IMR-90 (cell line): ENCODE measurements at regions not wholly inside any gene's neighbourhood (a gene's known extent, or its start where the extent isn't known, plus 50 kb on each side); places are given as distances from the start of the nearest gene placed in this dataset.

Experiments used
- ATAC-seq: fragments of 200-7000 bp; cut with Tn5 transposase; 2 replicates; pipeline ENCODE4 v1.9.1; 2020; ENCODE audit warnings: low read depth, mild to moderate bottlenecking, moderate library complexity
- BruUV-seq: library from RNA; stranded (reverse); fragments of 400-500 nt; replicated peaks from 2 replicates; lab custom pipeline; 2021; lab: Mats Ljungman, UMichigan
- CTCF ChIA-PET: fragments of 300-600 bp; formaldehyde crosslinking; extraction: SDS; loops from one replicate; lab custom pipeline; 2021; ENCODE audit warnings: antibody characterized with exemption; lab: Yijun Ruan, JAX
- POLR2A ChIA-PET: fragments of 300-600 bp; sonication (Branson Sonifier 250); formaldehyde crosslinking; loops from one replicate; lab custom pipeline; 2022; ENCODE audit warnings: antibody characterized with exemption; ENCODE audit not compliant: unreplicated experiment; lab: Charles Lee
- DNase-seq: peaks from one replicate; pipeline ENCODE4 v3.0.0; 2013
- H2AFZ ChIP-seq: replicated peaks from 2 replicates; pipeline ENCODE3; 2013; ENCODE audit warnings: low read length, mild to moderate bottlenecking; ENCODE audit not compliant: poor library complexity
- H2AK5ac ChIP-seq: 2 replicates; pipeline ENCODE4 v1.6.1; 2013; ENCODE audit warnings: low read depth, low read length, inconsistent platforms
- H2AK9ac ChIP-seq: replicated peaks from 2 replicates; pipeline ENCODE3; 2013; ENCODE audit warnings: mild to moderate bottlenecking, low read depth, low read length, moderate library complexity; ENCODE audit not compliant: poor library complexity
- H2BK120ac ChIP-seq: 2 replicates; pipeline ENCODE4 v1.6.1; 2013; ENCODE audit warnings: low read depth, low read length, inconsistent platforms
- H2BK15ac ChIP-seq: 3 replicates; pipeline ENCODE4 v1.6.1; 2013; ENCODE audit warnings: low read depth, low read length, inconsistent platforms
- H2BK20ac ChIP-seq: 2 replicates; pipeline ENCODE4 v1.6.1; 2013; ENCODE audit warnings: low read depth, mild to moderate bottlenecking, inconsistent platforms, low read length, moderate library complexity
- H2BK5ac ChIP-seq: 2 replicates; pipeline ENCODE4 v1.6.1; 2013; ENCODE audit warnings: mild to moderate bottlenecking, low read depth, low read length, inconsistent platforms; ENCODE audit not compliant: poor library complexity, severe bottlenecking
- H3K14ac ChIP-seq: replicated peaks from 2 replicates; pipeline ENCODE4 v1.6.1; 2013; ENCODE audit warnings: low read depth, low read length, inconsistent platforms
- H3K18ac ChIP-seq: 2 replicates; pipeline ENCODE4 v1.6.1; 2013; ENCODE audit warnings: low read depth, low read length, control low read depth
- H3K23ac ChIP-seq: 2 replicates; pipeline ENCODE4 v1.6.1; 2013; ENCODE audit warnings: low read depth, low read length, inconsistent platforms
- H3K27ac ChIP-seq: 2 replicates; pipeline ENCODE4 v1.5.1; 2013; ENCODE audit warnings: mild to moderate bottlenecking, control low read depth, low read length; ENCODE audit not compliant: insufficient read depth
- H3K27me3 ChIP-seq: 2 replicates; pipeline ENCODE4 v1.6.1; 2013; ENCODE audit warnings: low read length; ENCODE audit not compliant: control insufficient read depth, insufficient read depth
- H3K36me3 ChIP-seq: 2 replicates; pipeline ENCODE4 v1.6.1; 2013; ENCODE audit warnings: low read length, mixed read lengths; ENCODE audit not compliant: control insufficient read depth, insufficient read depth
- H3K4ac ChIP-seq: 2 replicates; pipeline ENCODE4 v1.6.1; 2013; ENCODE audit warnings: low read depth, low read length, inconsistent platforms
- H3K4me1 ChIP-seq: 2 replicates; pipeline ENCODE4 v1.6.1; 2013; ENCODE audit warnings: low read length, mixed read lengths; ENCODE audit not compliant: control insufficient read depth, insufficient read depth
- H3K4me2 ChIP-seq: 2 replicates; pipeline ENCODE4 v1.6.1; 2013; ENCODE audit warnings: low read depth, mild to moderate bottlenecking, control low read depth, low read length, moderate library complexity
- H3K4me3 ChIP-seq: 2 replicates; pipeline ENCODE4 v1.5.1; 2013; ENCODE audit warnings: low read depth, mild to moderate bottlenecking, control low read depth, low read length, moderate library complexity; ENCODE audit not compliant: insufficient read depth
- H3K56ac ChIP-seq: 2 replicates; pipeline ENCODE4 v1.6.1; 2013; ENCODE audit warnings: low read length, inconsistent platforms; ENCODE audit not compliant: insufficient read depth; ENCODE audit errors: extremely low read depth
- H3K79me1 ChIP-seq, 2 experiments: 2 replicates each; pipeline ENCODE4 v1.6.1; 2013; ENCODE audit warnings: low read length in 2 of 2, inconsistent platforms in 1 of 2, low read depth in 1 of 2
- H3K9ac ChIP-seq: 2 replicates; pipeline ENCODE4 v1.6.1; 2013; ENCODE audit warnings: low read depth, low read length, control low read depth
- H3K9me1 ChIP-seq: 2 replicates; pipeline ENCODE4 v1.6.1; 2013; ENCODE audit warnings: low read length, inconsistent platforms; ENCODE audit not compliant: insufficient read depth
- H3K9me3 ChIP-seq: 2 replicates; pipeline ENCODE4 v1.6.1; 2013; ENCODE audit warnings: low read length; ENCODE audit not compliant: control insufficient read depth, insufficient read depth
- H4K20me1 ChIP-seq: 2 replicates; pipeline ENCODE4 v1.6.1; 2013; ENCODE audit warnings: low read length, inconsistent platforms; ENCODE audit not compliant: insufficient read depth
- H4K5ac ChIP-seq: 2 replicates; pipeline ENCODE4 v1.6.1; 2013; ENCODE audit warnings: mild to moderate bottlenecking, low read depth, low read length, control low read depth
- H4K8ac ChIP-seq, 2 experiments: 2 replicates each; pipeline ENCODE4 v1.6.1; 2013; ENCODE audit warnings: low read depth in 2 of 2, low read length in 2 of 2, control low read depth in 1 of 2, inconsistent platforms in 1 of 2
- H4K91ac ChIP-seq: 2 replicates; pipeline ENCODE4 v1.6.1; 2013; ENCODE audit warnings: low read depth, low read length, inconsistent platforms; ENCODE audit not compliant: insufficient read depth
- RAD21 ChIP-seq: IDR thresholded peaks from 2 replicates; pipeline ENCODE4 v1.6.1; 2012; ENCODE audit warnings: low read length, improper control_type of control experiment
- WGBS, 2 experiments: methylation state at CpG; one replicate each; pipeline versions ENCODE4 v1.1.5 to v1.1.7; 2013; ENCODE audit warnings: missing lambda C conversion rate in 2 of 2; ENCODE audit not compliant: insufficient read length in 1 of 2; ENCODE audit errors: extremely low coverage in 2 of 2; 5-methylcytosine and 5-hydroxymethylcytosine counted together
- dilution Hi-C: fragments of 300-500 bp; cut with HindIII; formaldehyde crosslinking; loops from one replicate; pipeline ENCODE4 v1.14.3; 2018; ENCODE audit warnings: low sequenced_read_pairs; ENCODE audit not compliant: unreplicated experiment
- in situ Hi-C: fragments of 300-500 bp; cut with MboI; formaldehyde crosslinking; loops from 3 replicates; pipeline ENCODE4 v1.14.3; 2019; ENCODE audit warnings: low sequenced_read_pairs, inconsistent platforms, mixed read lengths
- intact Hi-C: fragments of 100-400 bp; cut with micrococcal nuclease; formaldehyde crosslinking; loops from 2 replicates; pipeline ENCODE4 v1.10.0; 2022

DNA sequence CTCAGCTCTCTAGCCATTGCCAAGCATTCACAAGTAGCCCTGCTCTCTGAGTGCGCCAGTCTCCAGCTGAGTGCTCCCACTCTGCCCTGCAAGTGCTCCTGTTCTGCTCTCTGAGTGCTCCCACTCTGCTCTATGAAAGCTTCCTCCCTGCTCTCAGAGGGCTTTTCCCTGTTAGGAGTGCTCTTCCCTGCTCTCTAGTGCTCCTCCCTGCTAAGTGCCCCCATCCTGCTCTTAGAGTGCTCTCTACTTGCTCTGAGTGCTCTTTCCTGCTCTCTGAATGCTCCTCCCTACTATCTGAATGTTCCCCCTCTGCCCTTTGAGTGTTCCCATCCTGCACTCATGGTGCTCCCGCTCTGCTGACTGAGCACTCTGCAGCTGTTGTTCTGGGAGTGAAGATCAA is 555.4 kb downstream of the NPHP4 start:
- ChIA-PET CTCF (no interaction called here), POLR2A (no interaction called here)
- no peak overlapping the region for H3K14ac ChIP-seq
- H3K27ac ChIP-seq = no peak overlapping the region
- H3K4me3 ChIP-seq = no peak overlapping the region
- H3K4me1 ChIP-seq = no peaks in the 10 kb centered on the region
- H4K5ac ChIP-seq = no peak overlapping the region
- no peak overlapping the region for H3K18ac ChIP-seq
- no peaks in the 10 kb centered on the region for H3K79me1 ChIP-seq
- no peak overlapping the region for H2AFZ ChIP-seq
- H2BK5ac ChIP-seq = no peak overlapping the region
- TF ChIP-seq RAD21 = no peak
- H4K20me1 ChIP-seq = no peaks in the 10 kb centered on the region
- no peak overlapping the region for H2BK20ac ChIP-seq
- H3K36me3 ChIP-seq = no peaks in the 10 kb centered on the region
- no peak overlapping the region for H3K23ac ChIP-seq
- H3K27me3 ChIP-seq = no peaks in the 10 kb centered on the region
- no peak overlapping the region for H3K4me2 ChIP-seq
- no peak overlapping the region for H4K8ac ChIP-seq
- H2AK9ac ChIP-seq = no peak overlapping the region
- H3K9me3 ChIP-seq = peaks cover 42% of the 10 kb centered on the region
- H2BK15ac ChIP-seq = no peak overlapping the region
- H2BK120ac ChIP-seq = no peak overlapping the region
- H3K56ac ChIP-seq = no peak overlapping the region
- no peak overlapping the region for H3K4ac ChIP-seq
- no peak overlapping the region for H3K9ac ChIP-seq
- no peak overlapping the region for H4K91ac ChIP-seq
- intact Hi-C loops (no loop called here), dilution Hi-C loops (no loop called here), in situ Hi-C loops (no loop called here)
- 67% methylated on average over 1 of the region's 2 CpGs; no CpG with 5 or more reads in 1 of the 2 experiments for WGBS, 2 experiments
- no peak for ATAC-seq
- H2AK5ac ChIP-seq = no peak overlapping the region
- no TSS peak for BruUV-seq
- H3K9me1 ChIP-seq = no peaks in the 10 kb centered on the region
- DNase-seq = no peak
